Mucosa of rectum (tissue), 2 donors: ENCODE measurements at regions not wholly inside any gene's neighbourhood (a gene's known extent, or its start where the extent isn't known, plus 50 kb on each side); places are given as distances from the start of the nearest gene placed in this dataset.

Experiments used
- H3K27ac ChIP-seq, 2 donors: one replicate each; pipeline ENCODE4 v1.7.0; 2013; ENCODE audit warnings: inconsistent platforms in 2 of 2, low read depth in 2 of 2, low read length in 2 of 2
- H3K27me3 ChIP-seq, 2 donors: one replicate each; pipeline ENCODE4 v1.7.0; 2013; ENCODE audit warnings: low read length in 2 of 2; ENCODE audit not compliant: control insufficient read depth in 2 of 2, insufficient read depth in 2 of 2
- H3K36me3 ChIP-seq, 2 donors: one replicate each; pipeline ENCODE4 v1.7.0; 2013; ENCODE audit warnings: low read length in 2 of 2; ENCODE audit not compliant: control insufficient read depth in 2 of 2, insufficient read depth in 2 of 2
- H3K4me1 ChIP-seq, 2 donors: one replicate each; pipeline ENCODE4 v1.7.0; 2013; ENCODE audit warnings: low read length in 2 of 2, mild to moderate bottlenecking in 1 of 2; ENCODE audit not compliant: control insufficient read depth in 2 of 2, insufficient read depth in 2 of 2
- H3K4me3 ChIP-seq, 2 donors: one replicate each; pipeline ENCODE4 v1.7.0; 2013; ENCODE audit warnings: low read length in 2 of 2
- H3K9ac ChIP-seq, 2 donors: one replicate each; pipeline ENCODE4 v1.7.0; 2013; ENCODE audit warnings: low read length in 2 of 2, low read depth in 1 of 2, mild to moderate bottlenecking in 1 of 2
- H3K9me3 ChIP-seq, 2 donors: one replicate each; pipeline ENCODE4 v1.7.0; 2013; ENCODE audit warnings: low read length in 2 of 2; ENCODE audit not compliant: control insufficient read depth in 2 of 2
- donor health status: healthy.
- donor health status: Normal muscosa, but diverticular disease.

GRCh38 chr1:239914751-239915231 lies 176.9 kb upstream of the FMN2 start:
- Histone ChIP-seq H3K9me3 (no peaks in the 10 kb centered on the region), H3K27ac (no peak overlapping the region), H3K4me1 (no peaks in the 10 kb centered on the region), H3K27me3 (no peaks in the 10 kb centered on the region), H3K9ac (no peak overlapping the region), H3K4me3 (no peak overlapping the region), H3K36me3 (no peaks in the 10 kb centered on the region)

GRCh38 chr1:239918634-239919033 lies 173.0 kb upstream of the FMN2 start:
- H3K4me1 ChIP-seq: no peaks in the 10 kb centered on the region
- H3K27me3 ChIP-seq: no peaks in the 10 kb centered on the region
- H3K9ac ChIP-seq: no peak overlapping the region
- no peak overlapping the region for H3K4me3 ChIP-seq
- no peaks in the 10 kb centered on the region for H3K36me3 ChIP-seq
- H3K27ac ChIP-seq: no peak overlapping the region
- no peaks in the 10 kb centered on the region for H3K9me3 ChIP-seq

- Histone ChIP-seq H3K9ac (no peak overlapping the region), H3K9me3 (no peaks in the 10 kb centered on the region), H3K27ac (no peak overlapping the region), H3K27me3 (no peaks in the 10 kb centered on the region), H3K4me1 (no peaks in the 10 kb centered on the region), H3K4me3 (no peak overlapping the region), H3K36me3 (no peaks in the 10 kb centered on the region)
These were observed 171.5 kb upstream of the FMN2 start for GRCh38 chr1:239920214-239920613.

- no peaks in the 10 kb centered on the region for H3K4me1 ChIP-seq
- no peaks in the 10 kb centered on the region for H3K27me3 ChIP-seq
- H3K9me3 ChIP-seq: no peaks in the 10 kb centered on the region
- no peak overlapping the region for H3K9ac ChIP-seq
- no peaks in the 10 kb centered on the region for H3K36me3 ChIP-seq
- H3K4me3 ChIP-seq: no peak overlapping the region
- no peak overlapping the region for H3K27ac ChIP-seq
These were observed 168.7 kb upstream of the FMN2 start for GRCh38 chr1:239922778-239923522.

GRCh38 chr1:239924741-239925350 lies 166.8 kb upstream of the FMN2 start:
- Histone ChIP-seq H3K36me3 (no peaks in the 10 kb centered on the region), H3K4me1 (no peaks in the 10 kb centered on the region), H3K9ac (no peak overlapping the region), H3K27ac (no peak overlapping the region), H3K27me3 (no peaks in the 10 kb centered on the region), H3K4me3 (no peak overlapping the region), H3K9me3 (no peaks in the 10 kb centered on the region)

- H3K27ac ChIP-seq: no peak overlapping the region
- no peaks in the 10 kb centered on the region for H3K27me3 ChIP-seq
- no peaks in the 10 kb centered on the region for H3K4me1 ChIP-seq
- no peak overlapping the region for H3K9ac ChIP-seq
- H3K4me3 ChIP-seq: no peak overlapping the region
- H3K9me3 ChIP-seq: no peaks in the 10 kb centered on the region
- H3K36me3 ChIP-seq: no peaks in the 10 kb centered on the region
These were observed 165.5 kb upstream of the FMN2 start for GRCh38 chr1:239926184-239926583.

- Histone ChIP-seq H3K27ac (no peak overlapping the region), H3K27me3 (no peaks in the 10 kb centered on the region), H3K9ac (no peak overlapping the region), H3K36me3 (no peaks in the 10 kb centered on the region), H3K4me3 (no peak overlapping the region), H3K4me1 (no peaks in the 10 kb centered on the region), H3K9me3 (no peaks in the 10 kb centered on the region)
These were observed 162.4 kb upstream of the FMN2 start for GRCh38 chr1:239929317-239929716.

GRCh38 chr1:239930686-239931262 lies 160.9 kb upstream of the FMN2 start:
- H3K36me3 ChIP-seq: no peaks in the 10 kb centered on the region
- no peaks in the 10 kb centered on the region for H3K9me3 ChIP-seq
- H3K9ac ChIP-seq: no peak overlapping the region
- H3K4me3 ChIP-seq: no peak overlapping the region
- H3K27me3 ChIP-seq: no peaks in the 10 kb centered on the region
- H3K4me1 ChIP-seq: no peaks in the 10 kb centered on the region
- no peak overlapping the region for H3K27ac ChIP-seq

- no peaks in the 10 kb centered on the region for H3K27me3 ChIP-seq
- no peak overlapping the region for H3K4me3 ChIP-seq
- H3K27ac ChIP-seq: no peak overlapping the region
- no peak overlapping the region for H3K9ac ChIP-seq
- no peaks in the 10 kb centered on the region for H3K36me3 ChIP-seq
- no peaks in the 10 kb centered on the region for H3K4me1 ChIP-seq
- no peaks in the 10 kb centered on the region for H3K9me3 ChIP-seq
These were observed 160.3 kb upstream of the FMN2 start for GRCh38 chr1:239931341-239931740.

- Histone ChIP-seq H3K9ac (no peak overlapping the region), H3K9me3 (no peaks in the 10 kb centered on the region), H3K36me3 (no peaks in the 10 kb centered on the region), H3K27ac (no peak overlapping the region), H3K27me3 (no peaks in the 10 kb centered on the region), H3K4me1 (no peaks in the 10 kb centered on the region), H3K4me3 (no peak overlapping the region)
These were observed 152.1 kb upstream of the FMN2 start for GRCh38 chr1:239939602-239940001.
